GM23338 (cell line): ENCODE measurements at regions not wholly inside any gene's neighbourhood (a gene's known extent, or its start where the extent isn't known, plus 50 kb on each side); places are given as distances from the start of the nearest gene placed in this dataset.

ENCODE experiments used
- CREB1 ChIP-seq: fragments of 250-450 bp; sonication (Bioruptor Pico); IDR thresholded peaks from 2 replicates; pipeline ENCODE4 v1.5.0; 2020; ENCODE audit warnings: low read depth, mild to moderate bottlenecking, moderate library complexity
- EZH2 ChIP-seq: fragments of 200-600 bp; sonication (generic); IDR thresholded peaks from one replicate; pipeline ENCODE4 v1.8.0; 2017; ENCODE audit warnings: antibody characterized with exemption, mild to moderate bottlenecking, low read depth; ENCODE audit not compliant: unreplicated experiment
- EZH2phosphoT487 ChIP-seq: fragments of 200-600 bp; sonication (generic); IDR thresholded peaks from one replicate; pipeline ENCODE4 v1.8.1; 2018; ENCODE audit warnings: antibody characterized with exemption; ENCODE audit not compliant: unreplicated experiment
- JUNB ChIP-seq: IDR thresholded peaks from one replicate; pipeline ENCODE4 v1.6.1; 2016; ENCODE audit warnings: antibody characterized with exemption; ENCODE audit not compliant: unreplicated experiment
- NANOG ChIP-seq: IDR thresholded peaks from 2 replicates; pipeline ENCODE4 v1.6.1; 2016; ENCODE audit warnings: antibody characterized with exemption, borderline replicate concordance
- POLR2AphosphoS5 ChIP-seq: IDR thresholded peaks from 2 replicates; pipeline ENCODE4 v1.6.1; 2016; ENCODE audit warnings: antibody characterized with exemption, low read depth
- STAT1 ChIP-seq: IDR thresholded peaks from one replicate; pipeline ENCODE4 v1.6.1; 2016; ENCODE audit warnings: antibody characterized with exemption; ENCODE audit not compliant: unreplicated experiment
- ZNF114 ChIP-seq: fragments of 250-450 bp; sonication (Bioruptor Pico); IDR thresholded peaks from 2 replicates; pipeline ENCODE4 v1.5.0; 2020; ENCODE audit warnings: mild to moderate bottlenecking, moderate library complexity
- ZNF331 ChIP-seq: fragments of 250-450 bp; sonication (Bioruptor Pico); IDR thresholded peaks from 2 replicates; pipeline ENCODE4 v1.5.0; 2020; ENCODE audit warnings: low read depth, mild to moderate bottlenecking, moderate library complexity
- TF ChIP-seq, protein P1 (sequence below), 2 experiments: fragments of 200-600 bp in 1 of 2; sonication (generic) in 1 of 2; conservative IDR thresholded peaks; 2 replicates each; pipeline versions ENCODE4 v1.5.1 to v1.6.1; 2016 to 2017; ENCODE audit warnings: antibody characterized with exemption in 2 of 2, low read depth in 2 of 2, mild to moderate bottlenecking in 2 of 2, moderate library complexity in 1 of 2
- TF ChIP-seq, protein P2 (sequence below): IDR thresholded peaks from one replicate; pipeline ENCODE4 v1.6.1; 2018; ENCODE audit warnings: antibody characterized with exemption; ENCODE audit not compliant: unreplicated experiment
- TF ChIP-seq, protein P3 (sequence below): IDR thresholded peaks from 2 replicates; pipeline ENCODE4 v1.6.1; 2016; ENCODE audit warnings: antibody characterized with exemption

GRCh38 chr18:60675801-60676200, 303.2 kb upstream of the MC4R start:
- TF ChIP-seq, protein P1, sequence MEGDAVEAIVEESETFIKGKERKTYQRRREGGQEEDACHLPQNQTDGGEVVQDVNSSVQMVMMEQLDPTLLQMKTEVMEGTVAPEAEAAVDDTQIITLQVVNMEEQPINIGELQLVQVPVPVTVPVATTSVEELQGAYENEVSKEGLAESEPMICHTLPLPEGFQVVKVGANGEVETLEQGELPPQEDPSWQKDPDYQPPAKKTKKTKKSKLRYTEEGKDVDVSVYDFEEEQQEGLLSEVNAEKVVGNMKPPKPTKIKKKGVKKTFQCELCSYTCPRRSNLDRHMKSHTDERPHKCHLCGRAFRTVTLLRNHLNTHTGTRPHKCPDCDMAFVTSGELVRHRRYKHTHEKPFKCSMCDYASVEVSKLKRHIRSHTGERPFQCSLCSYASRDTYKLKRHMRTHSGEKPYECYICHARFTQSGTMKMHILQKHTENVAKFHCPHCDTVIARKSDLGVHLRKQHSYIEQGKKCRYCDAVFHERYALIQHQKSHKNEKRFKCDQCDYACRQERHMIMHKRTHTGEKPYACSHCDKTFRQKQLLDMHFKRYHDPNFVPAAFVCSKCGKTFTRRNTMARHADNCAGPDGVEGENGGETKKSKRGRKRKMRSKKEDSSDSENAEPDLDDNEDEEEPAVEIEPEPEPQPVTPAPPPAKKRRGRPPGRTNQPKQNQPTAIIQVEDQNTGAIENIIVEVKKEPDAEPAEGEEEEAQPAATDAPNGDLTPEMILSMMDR (conservative IDR thresholded peaks at IDR 0.05; ENCODE audit: low read depth in 2 of 2): no peak
- TF ChIP-seq POLR2AphosphoS5 (no peak), EZH2phosphoT487 (no peak), EZH2 (no peak), STAT1 (no peak), CREB1 (CRISPR knock-in tag) (no peak), JUNB (no peak), ZNF114 (no peak), NANOG (no peak), ZNF331 (CRISPR knock-in tag) (no peak)
- TF ChIP-seq, protein P2, sequence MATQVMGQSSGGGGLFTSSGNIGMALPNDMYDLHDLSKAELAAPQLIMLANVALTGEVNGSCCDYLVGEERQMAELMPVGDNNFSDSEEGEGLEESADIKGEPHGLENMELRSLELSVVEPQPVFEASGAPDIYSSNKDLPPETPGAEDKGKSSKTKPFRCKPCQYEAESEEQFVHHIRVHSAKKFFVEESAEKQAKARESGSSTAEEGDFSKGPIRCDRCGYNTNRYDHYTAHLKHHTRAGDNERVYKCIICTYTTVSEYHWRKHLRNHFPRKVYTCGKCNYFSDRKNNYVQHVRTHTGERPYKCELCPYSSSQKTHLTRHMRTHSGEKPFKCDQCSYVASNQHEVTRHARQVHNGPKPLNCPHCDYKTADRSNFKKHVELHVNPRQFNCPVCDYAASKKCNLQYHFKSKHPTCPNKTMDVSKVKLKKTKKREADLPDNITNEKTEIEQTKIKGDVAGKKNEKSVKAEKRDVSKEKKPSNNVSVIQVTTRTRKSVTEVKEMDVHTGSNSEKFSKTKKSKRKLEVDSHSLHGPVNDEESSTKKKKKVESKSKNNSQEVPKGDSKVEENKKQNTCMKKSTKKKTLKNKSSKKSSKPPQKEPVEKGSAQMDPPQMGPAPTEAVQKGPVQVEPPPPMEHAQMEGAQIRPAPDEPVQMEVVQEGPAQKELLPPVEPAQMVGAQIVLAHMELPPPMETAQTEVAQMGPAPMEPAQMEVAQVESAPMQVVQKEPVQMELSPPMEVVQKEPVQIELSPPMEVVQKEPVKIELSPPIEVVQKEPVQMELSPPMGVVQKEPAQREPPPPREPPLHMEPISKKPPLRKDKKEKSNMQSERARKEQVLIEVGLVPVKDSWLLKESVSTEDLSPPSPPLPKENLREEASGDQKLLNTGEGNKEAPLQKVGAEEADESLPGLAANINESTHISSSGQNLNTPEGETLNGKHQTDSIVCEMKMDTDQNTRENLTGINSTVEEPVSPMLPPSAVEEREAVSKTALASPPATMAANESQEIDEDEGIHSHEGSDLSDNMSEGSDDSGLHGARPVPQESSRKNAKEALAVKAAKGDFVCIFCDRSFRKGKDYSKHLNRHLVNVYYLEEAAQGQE: no peak
- TF ChIP-seq, protein P3, sequence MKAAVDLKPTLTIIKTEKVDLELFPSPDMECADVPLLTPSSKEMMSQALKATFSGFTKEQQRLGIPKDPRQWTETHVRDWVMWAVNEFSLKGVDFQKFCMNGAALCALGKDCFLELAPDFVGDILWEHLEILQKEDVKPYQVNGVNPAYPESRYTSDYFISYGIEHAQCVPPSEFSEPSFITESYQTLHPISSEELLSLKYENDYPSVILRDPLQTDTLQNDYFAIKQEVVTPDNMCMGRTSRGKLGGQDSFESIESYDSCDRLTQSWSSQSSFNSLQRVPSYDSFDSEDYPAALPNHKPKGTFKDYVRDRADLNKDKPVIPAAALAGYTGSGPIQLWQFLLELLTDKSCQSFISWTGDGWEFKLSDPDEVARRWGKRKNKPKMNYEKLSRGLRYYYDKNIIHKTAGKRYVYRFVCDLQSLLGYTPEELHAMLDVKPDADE: no peak
